AG10803 (cell line): ENCODE measurements at regions not wholly inside any gene's neighbourhood (a gene's known extent, or its start where the extent isn't known, plus 50 kb on each side); places are given as distances from the start of the nearest gene placed in this dataset.

Source experiments
- DNase-seq: peaks from one replicate; pipeline ENCODE4 v3.0.0; 2010; ENCODE audit warnings: low read depth
- H3K4me3 ChIP-seq: 2 replicates; pipeline ENCODE4 v1.5.1; 2011; ENCODE audit warnings: mild to moderate bottlenecking, low read length, control low read depth
- CTCF ChIP-seq: conservative IDR thresholded peaks from 2 replicates; pipeline ENCODE4 v1.5.1; 2011; ENCODE audit warnings: mild to moderate bottlenecking, low read length, control low read depth, inconsistent platforms

- no peak for TF ChIP-seq CTCF
- H3K4me3 ChIP-seq = no peak overlapping the region
- no peak for DNase-seq
Measured at GRCh38 chr7:130927564-130927963, 193.6 kb upstream of the KLF14 start.

- TF ChIP-seq CTCF = no peak
- DNase-seq = no peak
- H3K4me3 ChIP-seq = no peak overlapping the region
Measured at GRCh38 chr7:130929896-130930659, 196.1 kb upstream of the KLF14 start.

- no peak for TF ChIP-seq CTCF
- H3K4me3 ChIP-seq = no peak overlapping the region
- DNase-seq = no peak
Measured at GRCh38 chr7:130930681-130931080, 196.7 kb upstream of the KLF14 start.

GRCh38 chr7:130931423-130931822, 197.4 kb upstream of the KLF14 start:
- no peak for TF ChIP-seq CTCF
- DNase-seq = no peak
- no peak overlapping the region for H3K4me3 ChIP-seq

- no peak overlapping the region for H3K4me3 ChIP-seq
- no peak for DNase-seq
- TF ChIP-seq CTCF = no peak
Measured at GRCh38 chr7:130932088-130932487, 198.1 kb upstream of the KLF14 start.

GRCh38 chr7:130932667-130933432, 198.8 kb upstream of the KLF14 start:
- H3K4me3 ChIP-seq = no peak overlapping the region
- no peak for TF ChIP-seq CTCF
- no peak for DNase-seq

GRCh38 chr7:130933919-130934318, 199.9 kb upstream of the KLF14 start:
- no peak for DNase-seq
- no peak overlapping the region for H3K4me3 ChIP-seq
- no peak for TF ChIP-seq CTCF
